DOHH2 (cell line): ENCODE measurements at regions not wholly inside any gene's neighbourhood (a gene's known extent, or its start where the extent isn't known, plus 50 kb on each side); places are given as distances from the start of the nearest gene placed in this dataset.

Source experiments
- H3F3A ChIP-seq: fragments of 200-600 bp; sonication (generic), shearing (Covaris generic); 2 replicates; pipeline ENCODE4 v1.6.0; 2016; ENCODE audit warnings: antibody characterized with exemption, mild to moderate bottlenecking; ENCODE audit not compliant: control insufficient read depth, insufficient read depth
- H3K27ac ChIP-seq: fragments of 200-600 bp; sonication (generic); 2 replicates; pipeline ENCODE4 v1.5.1; 2014; ENCODE audit warnings: low read depth, mild to moderate bottlenecking, low read length, moderate library complexity
- H3K27me3 ChIP-seq: fragments of 200-600 bp; sonication (generic); 2 replicates; pipeline ENCODE4 v1.6.1; 2014; ENCODE audit warnings: mild to moderate bottlenecking, low read length, mixed read lengths; ENCODE audit not compliant: control insufficient read depth
- H3K36me3 ChIP-seq: fragments of 200-600 bp; sonication (generic); 2 replicates; pipeline ENCODE4 v1.6.1; 2014; ENCODE audit warnings: mild to moderate bottlenecking, low read length, moderate library complexity, mixed read lengths; ENCODE audit not compliant: control insufficient read depth
- H3K4me1 ChIP-seq: fragments of 200-600 bp; sonication (generic); 2 replicates; pipeline ENCODE4 v1.6.1; 2014; ENCODE audit warnings: mild to moderate bottlenecking, low read length, mixed read lengths; ENCODE audit not compliant: control insufficient read depth
- H3K4me2 ChIP-seq: fragments of 200-600 bp; sonication (generic); 2 replicates; pipeline ENCODE4 v1.6.0; 2014; ENCODE audit warnings: mild to moderate bottlenecking, low read length, moderate library complexity
- H3K4me3 ChIP-seq: fragments of 200-600 bp; sonication (generic); 2 replicates; pipeline ENCODE4 v1.5.1; 2014; ENCODE audit warnings: mild to moderate bottlenecking, low read length, mixed read lengths
- H3K79me2 ChIP-seq: fragments of 200-600 bp; sonication (generic); 2 replicates; pipeline ENCODE4 v1.6.1; 2014; ENCODE audit warnings: mild to moderate bottlenecking, low read length, mixed read lengths; ENCODE audit not compliant: control insufficient read depth
- H3K9me2 ChIP-seq: fragments of 200-600 bp; sonication (generic); replicated peaks from 2 replicates; pipeline ENCODE4 v1.6.1; 2014; ENCODE audit warnings: mild to moderate bottlenecking, low read length, mixed read lengths; ENCODE audit not compliant: control insufficient read depth
- H3K9me3 ChIP-seq: fragments of 200-600 bp; sonication (generic); 2 replicates; pipeline ENCODE4 v1.6.1; 2014; ENCODE audit warnings: antibody characterized with exemption, low read length, mixed read lengths; ENCODE audit not compliant: control insufficient read depth, insufficient read depth
- H4K20me1 ChIP-seq: fragments of 200-600 bp; sonication (generic); 2 replicates; pipeline ENCODE4 v1.6.0; 2014; ENCODE audit warnings: low read depth, mild to moderate bottlenecking, antibody characterized with exemption, low read length, moderate library complexity; ENCODE audit not compliant: control insufficient read depth, insufficient read depth
- EZH2phosphoT487 ChIP-seq: fragments of 200-600 bp; sonication (generic); IDR thresholded peaks from 2 replicates; pipeline ENCODE4 v1.6.1; 2017; ENCODE audit warnings: borderline replicate concordance, mild to moderate bottlenecking, antibody characterized with exemption, low read length, moderate library complexity, mixed read lengths
- TF ChIP-seq, protein P1 (sequence below): fragments of 200-600 bp; sonication (generic); IDR thresholded peaks from one replicate; pipeline ENCODE4 v1.5.1; 2014; ENCODE audit warnings: antibody characterized with exemption, mild to moderate bottlenecking, low read depth, low read length; ENCODE audit not compliant: poor library complexity, severe bottlenecking

DNA sequence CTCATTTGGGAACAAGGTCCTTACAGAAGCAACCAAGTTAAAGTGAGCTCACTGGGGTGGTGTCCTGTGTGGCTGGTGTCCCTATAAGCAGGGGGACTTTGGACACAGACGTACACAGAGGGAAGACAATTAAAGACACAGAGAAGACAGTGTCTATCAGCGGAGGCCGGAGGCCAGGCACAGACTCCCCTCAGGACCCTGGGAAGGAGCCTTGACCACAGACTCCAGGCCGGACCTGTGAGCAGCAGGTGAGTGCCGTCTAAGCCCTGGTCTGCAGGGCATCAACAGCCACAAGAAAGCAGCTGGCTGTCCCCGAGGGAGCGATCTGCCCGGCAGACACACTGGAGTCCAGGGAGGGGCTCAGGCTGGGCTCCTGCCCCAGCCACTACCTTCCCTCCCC is 219.1 kb upstream of the C14orf180 start:
- Histone ChIP-seq H3K4me2 (no peak overlapping the region), H3K4me1 (no peaks in the 10 kb centered on the region), H3K27ac (no peak overlapping the region), H3K9me3 (no peaks in the 10 kb centered on the region), H3K9me2 (no peaks in the 10 kb centered on the region), H3K27me3 (no peaks in the 10 kb centered on the region), H3K36me3 (no peaks in the 10 kb centered on the region), H3F3A (no peaks in the 10 kb centered on the region), H3K79me2 (no peaks in the 10 kb centered on the region), H4K20me1 (no peaks in the 10 kb centered on the region), H3K4me3 (no peak overlapping the region)
- TF ChIP-seq, protein P1, sequence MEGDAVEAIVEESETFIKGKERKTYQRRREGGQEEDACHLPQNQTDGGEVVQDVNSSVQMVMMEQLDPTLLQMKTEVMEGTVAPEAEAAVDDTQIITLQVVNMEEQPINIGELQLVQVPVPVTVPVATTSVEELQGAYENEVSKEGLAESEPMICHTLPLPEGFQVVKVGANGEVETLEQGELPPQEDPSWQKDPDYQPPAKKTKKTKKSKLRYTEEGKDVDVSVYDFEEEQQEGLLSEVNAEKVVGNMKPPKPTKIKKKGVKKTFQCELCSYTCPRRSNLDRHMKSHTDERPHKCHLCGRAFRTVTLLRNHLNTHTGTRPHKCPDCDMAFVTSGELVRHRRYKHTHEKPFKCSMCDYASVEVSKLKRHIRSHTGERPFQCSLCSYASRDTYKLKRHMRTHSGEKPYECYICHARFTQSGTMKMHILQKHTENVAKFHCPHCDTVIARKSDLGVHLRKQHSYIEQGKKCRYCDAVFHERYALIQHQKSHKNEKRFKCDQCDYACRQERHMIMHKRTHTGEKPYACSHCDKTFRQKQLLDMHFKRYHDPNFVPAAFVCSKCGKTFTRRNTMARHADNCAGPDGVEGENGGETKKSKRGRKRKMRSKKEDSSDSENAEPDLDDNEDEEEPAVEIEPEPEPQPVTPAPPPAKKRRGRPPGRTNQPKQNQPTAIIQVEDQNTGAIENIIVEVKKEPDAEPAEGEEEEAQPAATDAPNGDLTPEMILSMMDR: no peak
- TF ChIP-seq EZH2phosphoT487: no peak

DNA sequence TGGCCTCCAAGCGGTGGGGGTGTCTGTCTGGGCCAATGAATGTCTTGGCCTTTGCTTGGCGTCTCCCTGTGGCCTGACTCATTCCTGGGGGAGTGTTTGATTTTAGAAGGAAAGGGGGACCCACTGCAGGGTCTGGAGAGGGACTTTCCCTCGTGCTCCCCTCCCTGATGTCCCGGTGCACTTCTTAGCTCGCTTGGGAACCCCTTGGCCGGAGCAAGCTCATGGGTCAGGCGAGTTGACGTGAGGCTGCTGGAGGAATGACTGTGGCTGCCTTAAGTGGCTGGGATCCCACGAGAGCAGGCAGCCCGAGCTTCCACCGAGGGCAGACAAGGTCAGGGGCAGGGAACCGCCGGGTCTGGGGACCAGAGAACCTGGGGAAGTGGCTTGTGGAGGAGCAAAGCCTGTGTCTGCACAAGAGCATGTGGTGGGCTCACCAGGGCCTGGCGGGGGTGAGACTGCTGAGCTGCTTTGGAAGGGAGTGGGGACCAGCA is 218.4 kb upstream of the C14orf180 start:
- Histone ChIP-seq H3K27ac (no peak overlapping the region), H4K20me1 (no peaks in the 10 kb centered on the region), H3F3A (no peaks in the 10 kb centered on the region), H3K36me3 (no peaks in the 10 kb centered on the region), H3K79me2 (no peaks in the 10 kb centered on the region), H3K4me2 (no peak overlapping the region), H3K9me3 (no peaks in the 10 kb centered on the region), H3K9me2 (no peaks in the 10 kb centered on the region), H3K27me3 (no peaks in the 10 kb centered on the region), H3K4me3 (no peak overlapping the region), H3K4me1 (no peaks in the 10 kb centered on the region)
- TF ChIP-seq, protein P1: no peak
- no peak for TF ChIP-seq EZH2phosphoT487

DNA sequence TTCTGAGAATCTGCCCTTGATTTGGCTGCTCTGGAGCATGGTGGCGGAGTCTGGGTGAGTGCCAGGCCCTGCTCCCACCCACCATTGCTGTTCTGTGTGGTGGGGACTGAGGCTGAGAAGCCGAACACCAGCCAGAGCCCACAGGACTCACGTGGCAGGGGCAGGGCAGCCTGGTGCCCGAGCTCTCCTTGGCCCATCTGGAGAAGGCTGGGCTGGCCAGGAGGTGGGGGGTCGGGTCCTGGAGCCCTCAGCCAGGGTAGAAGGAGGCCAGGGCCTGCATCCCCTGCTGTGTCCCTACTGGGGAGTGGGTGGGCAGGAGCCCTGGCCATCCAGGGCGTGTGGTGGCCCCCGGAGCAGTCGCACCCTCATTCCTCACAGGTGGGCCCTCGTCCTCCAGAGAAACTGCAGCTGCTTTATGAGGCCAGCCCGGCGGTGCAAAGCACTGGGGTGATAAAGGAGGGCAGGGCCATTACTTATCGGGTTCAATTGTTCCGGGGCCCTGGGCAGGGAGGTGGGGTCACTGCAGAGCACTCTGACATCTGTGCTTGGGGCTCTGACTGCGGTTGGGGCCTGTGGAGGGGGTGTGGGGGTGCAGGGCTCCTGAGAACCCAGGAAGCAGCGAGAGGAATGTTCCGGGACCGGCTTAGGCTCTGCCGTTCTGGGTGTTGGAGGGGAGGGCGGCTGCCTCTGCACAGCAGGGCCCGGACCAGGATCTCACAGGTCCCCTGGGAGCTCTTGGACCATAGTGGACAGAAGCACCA is 217.5 kb upstream of the C14orf180 start:
- TF ChIP-seq EZH2phosphoT487: no peak
- TF ChIP-seq, protein P1: no peak
- no peaks in the 10 kb centered on the region for H3K27me3 ChIP-seq
- H3K9me2 ChIP-seq: no peaks in the 10 kb centered on the region
- H3K27ac ChIP-seq: no peak overlapping the region
- no peaks in the 10 kb centered on the region for H3K79me2 ChIP-seq
- H3K36me3 ChIP-seq: no peaks in the 10 kb centered on the region
- no peaks in the 10 kb centered on the region for H4K20me1 ChIP-seq
- H3F3A ChIP-seq: no peaks in the 10 kb centered on the region
- H3K4me1 ChIP-seq: no peaks in the 10 kb centered on the region
- no peak overlapping the region for H3K4me2 ChIP-seq
- H3K4me3 ChIP-seq: no peak overlapping the region
- H3K9me3 ChIP-seq: no peaks in the 10 kb centered on the region
